ENCODE measurements at regions not wholly inside any gene's neighbourhood (a gene's known extent, or its start where the extent isn't known, plus 50 kb on each side); places are given as distances from the start of the nearest gene placed in this dataset.

DNA sequence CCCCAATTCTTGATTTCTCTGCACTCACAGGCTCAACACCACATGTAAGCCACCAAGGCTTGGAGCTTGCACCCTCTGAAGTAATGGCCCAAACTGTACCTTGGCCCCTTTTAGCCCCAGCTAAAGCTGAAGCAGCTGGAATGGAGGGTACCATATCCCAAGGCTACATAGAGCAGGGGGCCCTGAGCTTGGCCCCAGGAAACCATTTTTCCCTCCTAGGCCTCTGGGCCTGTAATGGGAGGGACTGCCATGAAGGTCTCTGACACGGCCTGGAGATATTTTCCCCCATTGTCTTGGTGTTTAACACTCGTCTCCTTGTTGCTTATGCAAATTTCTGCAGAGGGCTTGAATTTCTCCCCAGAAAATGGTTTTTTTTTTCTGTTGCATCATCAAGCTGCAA lies 69.7 kb downstream of the SKA1 start:
- Histone ChIP-seq H3K9me3 (no peaks in the 10 kb centered on the region), H3K4me3 (no peak overlapping the region), H3K27me3 (no peaks in the 10 kb centered on the region), H3K36me3 (no peaks in the 10 kb centered on the region)
- no peak for DNase-seq

DNA sequence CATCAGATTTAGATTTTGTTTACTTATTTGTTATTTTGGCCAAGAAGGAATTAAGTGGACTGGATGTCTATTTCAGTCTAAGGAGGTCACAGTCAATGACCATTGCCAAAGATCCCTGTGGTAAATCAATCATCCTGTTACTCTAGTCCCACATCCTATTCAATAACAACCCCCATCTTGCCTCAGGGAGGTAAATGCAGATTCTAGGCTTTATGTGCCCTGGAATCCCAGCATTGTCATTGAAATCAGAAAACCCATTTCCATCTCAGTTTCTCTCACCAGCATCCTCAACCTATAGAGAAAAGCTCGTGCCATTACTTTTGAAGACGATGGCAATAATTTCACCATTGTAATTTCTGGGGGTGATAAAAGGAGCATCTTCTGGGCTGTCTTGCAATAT lies 71.8 kb downstream of the SKA1 start:
- no peaks in the 10 kb centered on the region for H3K36me3 ChIP-seq
- no peaks in the 10 kb centered on the region for H3K9me3 ChIP-seq
- no peak overlapping the region for H3K4me3 ChIP-seq
- DNase-seq, result no peak
- H3K27me3 ChIP-seq, result no peaks in the 10 kb centered on the region

DNA sequence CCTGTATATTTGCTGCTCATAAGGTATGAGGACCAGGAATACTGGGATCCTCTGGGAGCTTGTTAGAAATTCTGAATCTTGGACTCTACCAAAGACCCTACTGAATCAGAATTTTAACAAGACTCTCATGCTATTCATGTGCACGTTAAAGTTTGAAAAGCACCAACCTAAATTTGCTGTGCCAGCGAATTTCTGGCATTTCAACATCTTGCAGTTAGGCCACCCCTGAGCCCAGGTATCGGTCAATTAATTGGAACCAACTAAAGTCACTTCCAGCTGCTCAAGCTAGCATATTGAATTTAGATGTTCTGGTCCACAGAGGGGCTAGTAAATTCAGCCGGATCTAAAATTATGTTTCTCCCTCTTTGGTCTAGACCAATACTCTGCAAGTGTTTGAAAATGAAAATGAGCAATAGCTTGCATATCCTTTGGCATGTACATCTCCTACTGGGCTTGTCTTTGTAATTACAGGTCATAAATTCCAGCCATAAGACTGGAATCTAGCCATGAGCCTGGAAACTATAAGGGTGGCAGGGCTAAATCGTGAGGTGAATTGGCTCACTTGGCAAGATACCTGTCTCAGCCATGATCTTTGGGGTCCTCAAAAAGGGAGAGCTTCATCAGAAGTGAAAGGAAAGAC lies 72.4 kb downstream of the SKA1 start:
- Histone ChIP-seq H3K4me3 (no peak overlapping the region), H3K9me3 (no peaks in the 10 kb centered on the region)

DNA sequence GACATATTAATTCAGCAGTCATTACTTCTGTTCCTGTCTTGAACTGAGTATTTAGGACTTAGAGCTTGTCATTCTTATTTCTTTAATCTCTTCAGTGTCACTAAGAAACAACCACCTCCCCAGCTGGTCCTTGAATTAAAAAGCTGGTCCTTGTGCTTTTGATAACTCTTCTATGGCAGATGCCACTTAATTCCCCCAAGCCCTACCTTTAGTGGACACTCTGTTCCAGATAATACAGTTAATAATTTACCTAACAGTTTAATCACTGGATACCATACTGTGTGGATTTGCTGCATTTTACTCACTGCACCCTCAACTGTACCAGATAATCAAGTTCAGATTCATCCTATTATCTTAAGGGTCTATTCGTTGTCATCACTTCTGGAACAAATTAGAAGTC lies 73.1 kb downstream of the SKA1 start:
- H3K36me3 ChIP-seq, result no peaks in the 10 kb centered on the region
- no peaks in the 10 kb centered on the region for H3K9me3 ChIP-seq
- DNase-seq, result no peak
- H3K27me3 ChIP-seq, result no peaks in the 10 kb centered on the region
- no peak overlapping the region for H3K4me3 ChIP-seq

More for the DNA sequence above, 72.4 kb downstream of the SKA1 start:
- DNase-seq, result no peak
- no peaks in the 10 kb centered on the region for H3K36me3 ChIP-seq
- no peaks in the 10 kb centered on the region for H3K27me3 ChIP-seq

DNA sequence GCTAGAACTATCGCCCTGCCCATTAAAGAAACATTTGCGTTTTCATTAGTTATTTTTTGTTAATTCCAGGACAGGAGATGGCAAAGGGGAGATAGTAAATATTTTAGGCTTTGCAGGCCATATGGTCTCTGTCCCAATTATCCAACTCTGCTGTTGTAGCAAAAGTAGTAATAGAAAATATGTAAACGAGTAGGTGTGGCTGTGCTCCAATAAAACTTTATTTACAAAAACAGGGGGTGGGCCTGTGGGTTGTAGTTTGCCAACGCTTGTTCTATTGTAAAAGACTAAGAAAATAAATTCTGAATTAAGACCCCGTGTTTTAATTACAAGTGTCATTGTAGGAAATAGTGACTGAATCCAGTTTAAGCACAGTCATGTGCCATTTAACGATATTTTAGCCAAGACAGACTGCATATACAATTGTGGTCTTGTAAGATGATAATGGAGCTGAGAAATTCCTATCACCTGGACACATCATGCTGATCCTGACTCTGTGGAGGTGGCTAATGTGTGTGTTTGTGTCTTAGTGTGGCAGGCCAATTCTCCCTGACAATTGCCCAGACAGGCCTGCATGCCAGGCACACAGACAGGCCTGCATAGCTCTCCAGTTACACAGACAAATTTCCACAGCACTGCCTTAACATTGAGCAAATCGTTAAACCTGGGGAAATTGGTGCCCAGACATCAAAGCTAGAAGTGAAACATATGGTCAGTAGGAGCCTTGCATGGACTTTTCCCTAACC lies 76.4 kb downstream of the SKA1 start:
- no peaks in the 10 kb centered on the region for H3K9me3 ChIP-seq
- no peaks in the 10 kb centered on the region for H3K36me3 ChIP-seq
- H3K4me3 ChIP-seq, result no peak overlapping the region
- no peaks in the 10 kb centered on the region for H3K27me3 ChIP-seq
- no peak for DNase-seq

DNA sequence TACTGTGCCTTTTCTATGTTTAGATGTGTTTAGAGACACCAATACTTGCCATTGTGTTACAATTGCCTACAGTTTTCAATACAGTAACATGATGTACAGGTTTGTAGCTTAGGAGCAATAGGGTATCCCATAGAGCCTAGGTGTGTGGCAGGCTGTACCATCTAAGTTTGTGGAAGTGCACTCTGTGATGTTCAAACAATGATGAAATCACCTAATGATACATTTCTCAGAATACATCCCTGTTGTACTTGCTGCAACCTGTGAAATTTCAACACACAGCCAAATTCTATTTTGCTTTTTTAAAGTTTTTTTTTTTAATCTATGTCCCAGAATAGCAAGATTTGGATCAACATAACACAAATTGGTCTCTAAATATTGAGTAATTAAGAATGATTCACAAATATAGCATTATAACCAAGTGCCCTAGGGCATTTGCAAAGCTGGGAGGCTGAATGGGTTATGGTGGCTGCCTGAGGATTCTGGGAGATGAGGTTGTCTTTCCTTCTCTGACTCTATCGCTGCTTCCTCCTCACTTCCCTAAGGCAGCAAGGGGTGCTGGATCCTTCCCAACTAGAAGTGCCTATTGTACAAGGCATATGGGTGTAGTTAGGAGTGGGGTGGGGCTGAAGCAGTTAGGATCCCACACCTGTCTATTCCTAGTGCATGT lies 78.3 kb downstream of the SKA1 start:
- Histone ChIP-seq H3K4me3 (no peak overlapping the region), H3K36me3 (no peaks in the 10 kb centered on the region), H3K27me3 (no peaks in the 10 kb centered on the region), H3K9me3 (no peaks in the 10 kb centered on the region)
- DNase-seq, result no peak

DNA sequence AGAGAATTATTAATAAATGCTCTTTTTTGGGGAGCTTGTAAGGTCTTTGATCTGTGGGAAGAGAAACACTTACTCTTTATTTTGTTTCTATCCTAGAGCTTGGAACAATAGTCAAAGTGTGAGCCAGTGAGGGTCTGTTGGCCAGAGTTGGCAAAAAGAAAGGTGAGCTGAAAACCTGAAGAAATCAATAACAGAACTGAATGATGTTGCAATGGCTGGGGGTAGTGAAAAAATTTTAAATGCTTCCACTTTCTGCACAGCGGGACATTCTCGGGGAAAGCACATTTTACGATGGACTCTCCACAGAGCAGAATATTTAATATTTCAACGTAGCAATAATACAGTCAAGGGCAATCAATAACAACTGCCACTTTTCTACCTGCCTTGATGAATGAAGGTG lies 78.9 kb downstream of the SKA1 start:
- H3K36me3 ChIP-seq, result no peaks in the 10 kb centered on the region
- H3K27me3 ChIP-seq, result no peaks in the 10 kb centered on the region
- H3K9me3 ChIP-seq, result no peaks in the 10 kb centered on the region
- no peak for DNase-seq
- no peak overlapping the region for H3K4me3 ChIP-seq

DNA sequence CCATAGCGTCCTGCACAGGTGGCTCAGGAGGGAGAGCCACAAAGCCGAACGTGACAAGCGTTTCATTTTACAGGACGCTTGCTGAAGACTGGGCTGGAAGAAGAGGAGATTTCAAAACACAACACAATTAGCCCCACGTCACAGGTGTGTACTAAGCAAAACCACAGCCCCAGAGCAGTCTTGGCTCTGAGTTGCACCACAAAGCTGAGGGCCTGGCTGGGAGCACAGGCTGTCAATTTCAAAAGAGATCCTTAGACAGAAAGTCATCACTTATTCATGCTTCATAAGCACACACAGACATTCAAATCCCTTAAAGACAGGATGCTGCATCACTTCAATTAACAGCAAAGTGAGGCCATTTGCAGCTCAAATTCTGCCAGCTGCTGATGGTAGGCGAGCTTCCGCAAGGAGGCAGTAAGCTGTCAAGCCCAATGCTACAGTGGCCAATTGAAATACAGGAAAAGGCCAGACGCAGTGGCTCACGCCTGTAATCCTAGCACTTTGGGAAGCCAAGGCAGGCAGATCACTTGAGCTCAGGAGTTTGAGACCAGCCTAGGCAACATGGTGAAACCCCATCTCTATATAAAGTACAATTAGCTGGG lies 79.6 kb downstream of the SKA1 start:
- Histone ChIP-seq H3K9me3 (no peaks in the 10 kb centered on the region), H3K36me3 (no peaks in the 10 kb centered on the region), H3K4me3 (no peak overlapping the region), H3K27me3 (no peaks in the 10 kb centered on the region)
- no peak for DNase-seq

DNA sequence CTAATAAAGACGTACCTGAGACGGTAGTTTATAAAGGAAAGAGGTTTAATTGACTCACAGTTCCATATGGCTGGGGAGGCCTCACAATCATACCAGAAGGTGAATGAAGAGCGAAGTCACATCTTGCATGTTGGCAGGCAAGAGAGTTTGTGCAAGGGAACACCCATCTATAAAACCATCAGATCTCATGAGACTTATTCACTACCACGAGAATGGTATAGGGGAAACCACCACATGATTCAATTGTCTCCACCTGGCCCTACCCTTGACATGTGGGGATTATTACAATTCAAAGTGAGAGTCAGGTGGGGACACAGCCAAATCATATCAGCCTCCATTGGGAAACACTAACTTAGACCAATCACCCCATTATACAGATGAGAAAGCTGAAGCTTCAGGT lies 81.4 kb downstream of the SKA1 start:
- Histone ChIP-seq H3K36me3 (no peaks in the 10 kb centered on the region), H3K4me3 (no peak overlapping the region), H3K9me3 (no peaks in the 10 kb centered on the region), H3K27me3 (no peaks in the 10 kb centered on the region)
- no peak for DNase-seq

DNA sequence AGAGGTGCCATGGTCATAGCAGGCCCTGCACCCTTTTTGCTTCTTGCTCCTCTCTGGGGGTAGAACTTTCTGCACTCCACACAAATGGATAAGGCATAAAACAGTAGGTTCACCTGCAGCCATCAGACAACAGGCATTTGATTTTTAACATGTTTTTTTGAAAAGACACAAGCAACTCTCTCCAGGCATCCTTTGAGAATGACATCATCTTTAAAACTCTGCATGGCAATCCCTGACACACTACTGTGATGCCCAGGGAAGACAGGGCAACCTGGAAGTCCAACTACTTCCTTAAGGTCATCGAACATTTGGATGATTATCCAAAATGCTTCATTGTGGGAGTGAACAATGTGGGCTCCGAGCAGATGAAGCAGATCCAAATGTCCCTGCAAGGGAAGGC lies 82.8 kb downstream of the SKA1 start:
- Histone ChIP-seq H3K9me3 (no peaks in the 10 kb centered on the region), H3K27me3 (no peaks in the 10 kb centered on the region), H3K4me3 (no peak overlapping the region), H3K36me3 (no peaks in the 10 kb centered on the region)
- no peak for DNase-seq

DNA sequence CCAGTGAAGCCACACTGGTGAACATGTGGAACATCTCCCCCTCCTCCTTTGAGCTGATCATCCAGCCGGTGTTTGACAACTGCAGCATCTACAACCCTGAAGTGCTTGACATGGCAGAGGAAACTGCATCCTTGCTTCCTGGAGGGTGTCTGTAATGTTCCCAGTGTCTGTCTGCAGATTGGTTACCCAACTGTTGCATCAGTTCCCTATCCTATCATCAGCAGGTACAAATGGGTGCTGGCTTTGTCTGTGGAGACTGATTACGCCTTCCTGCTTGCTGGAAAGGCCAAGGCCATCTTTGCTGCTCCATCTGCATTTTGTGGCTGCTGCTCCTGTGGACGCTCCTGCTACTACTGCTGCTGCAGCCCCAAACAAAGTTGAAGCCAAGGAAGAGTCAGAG lies 83.5 kb downstream of the SKA1 start:
- Histone ChIP-seq H3K36me3 (no peaks in the 10 kb centered on the region), H3K9me3 (no peaks in the 10 kb centered on the region), H3K27me3 (no peaks in the 10 kb centered on the region), H3K4me3 (no peak overlapping the region)
- DNase-seq, result no peak

DNA sequence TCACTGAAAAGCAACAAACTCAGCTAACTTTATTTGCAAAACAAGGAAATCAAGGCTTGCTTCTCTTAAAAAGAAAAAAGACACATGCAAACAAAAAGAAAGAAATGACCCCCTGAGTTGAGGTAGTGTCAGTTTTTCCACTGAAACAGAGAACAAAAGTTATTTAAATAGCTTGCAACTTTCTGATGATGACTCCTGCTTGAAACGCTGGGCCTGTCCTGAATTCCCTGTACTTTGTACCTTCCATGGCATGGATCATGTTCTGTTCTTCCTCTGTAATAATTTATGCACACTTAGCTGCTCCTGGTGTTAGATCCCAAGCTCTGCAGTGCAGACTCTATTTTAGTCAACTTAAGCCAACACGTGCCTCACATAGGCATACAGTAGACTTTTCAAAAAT lies 84.0 kb downstream of the SKA1 start:
- Histone ChIP-seq H3K9me3 (no peaks in the 10 kb centered on the region), H3K27me3 (no peaks in the 10 kb centered on the region), H3K4me3 (no peak overlapping the region), H3K36me3 (no peaks in the 10 kb centered on the region)
- DNase-seq, result no peak

DNA sequence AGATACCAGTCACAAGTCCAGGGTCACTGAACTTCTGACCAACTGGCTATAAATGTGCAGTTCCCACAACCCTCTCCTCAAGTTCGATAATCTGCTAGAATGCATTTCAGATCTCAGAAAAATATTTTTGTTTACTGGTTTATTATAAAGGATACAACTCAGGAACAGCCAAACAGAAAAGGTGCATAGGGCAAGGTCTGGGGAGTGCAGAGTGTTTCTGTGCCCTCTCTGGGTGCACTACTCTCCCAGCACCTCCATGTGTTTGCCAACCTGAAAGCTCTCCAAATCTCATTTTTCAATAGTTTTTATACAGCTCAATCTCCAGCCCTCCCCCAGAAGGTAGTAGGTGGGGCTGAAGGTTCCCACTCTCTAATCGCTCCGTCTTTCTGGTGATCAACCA lies 85.2 kb downstream of the SKA1 start:
- H3K4me3 ChIP-seq, result no peak overlapping the region
- no peaks in the 10 kb centered on the region for H3K9me3 ChIP-seq
- no peak for DNase-seq
- no peaks in the 10 kb centered on the region for H3K27me3 ChIP-seq
- H3K36me3 ChIP-seq, result no peaks in the 10 kb centered on the region

DNA sequence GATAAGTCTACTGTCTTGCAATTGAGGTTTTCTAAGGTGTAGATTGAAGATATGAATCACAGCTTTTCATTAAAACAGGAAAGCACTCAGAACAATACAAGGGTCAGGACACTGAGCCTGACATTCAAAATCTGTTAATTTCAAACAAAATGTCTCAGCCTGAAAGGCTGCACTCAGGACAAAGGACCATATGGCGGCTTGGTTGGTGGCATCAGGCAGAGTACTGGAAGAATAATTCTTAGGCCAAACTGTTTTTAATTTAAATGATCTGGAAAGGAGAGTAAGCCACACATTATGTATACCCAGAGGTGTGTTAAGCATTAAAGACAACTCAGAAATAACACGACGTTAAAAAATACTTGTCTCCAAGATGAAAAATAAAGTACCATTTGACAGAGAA lies 85.9 kb downstream of the SKA1 start:
- no peaks in the 10 kb centered on the region for H3K36me3 ChIP-seq
- no peak for DNase-seq
- no peaks in the 10 kb centered on the region for H3K27me3 ChIP-seq
- H3K4me3 ChIP-seq, result no peak overlapping the region
- H3K9me3 ChIP-seq, result no peaks in the 10 kb centered on the region

DNA sequence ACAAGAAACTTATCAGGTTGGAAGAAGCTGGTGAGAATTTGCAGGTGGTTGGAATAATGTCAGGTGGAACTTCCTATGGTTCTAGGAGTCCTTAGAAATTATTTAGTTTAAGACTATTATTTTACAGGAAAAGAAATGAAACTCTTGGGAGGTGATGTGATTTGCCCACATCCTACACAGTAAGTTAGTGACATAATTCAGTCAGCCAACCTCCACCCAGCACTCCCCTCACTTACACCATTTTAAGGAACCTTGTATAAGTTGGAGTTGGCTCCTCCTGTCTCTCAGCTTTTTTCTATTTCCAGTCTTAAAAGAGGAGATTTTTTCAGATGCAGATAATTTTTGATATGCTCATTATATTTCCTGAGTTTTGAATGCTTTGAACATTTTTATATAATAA lies 86.4 kb downstream of the SKA1 start:
- no peak for DNase-seq
- Histone ChIP-seq H3K27me3 (no peaks in the 10 kb centered on the region), H3K9me3 (no peaks in the 10 kb centered on the region), H3K4me3 (no peak overlapping the region), H3K36me3 (no peaks in the 10 kb centered on the region)

DNA sequence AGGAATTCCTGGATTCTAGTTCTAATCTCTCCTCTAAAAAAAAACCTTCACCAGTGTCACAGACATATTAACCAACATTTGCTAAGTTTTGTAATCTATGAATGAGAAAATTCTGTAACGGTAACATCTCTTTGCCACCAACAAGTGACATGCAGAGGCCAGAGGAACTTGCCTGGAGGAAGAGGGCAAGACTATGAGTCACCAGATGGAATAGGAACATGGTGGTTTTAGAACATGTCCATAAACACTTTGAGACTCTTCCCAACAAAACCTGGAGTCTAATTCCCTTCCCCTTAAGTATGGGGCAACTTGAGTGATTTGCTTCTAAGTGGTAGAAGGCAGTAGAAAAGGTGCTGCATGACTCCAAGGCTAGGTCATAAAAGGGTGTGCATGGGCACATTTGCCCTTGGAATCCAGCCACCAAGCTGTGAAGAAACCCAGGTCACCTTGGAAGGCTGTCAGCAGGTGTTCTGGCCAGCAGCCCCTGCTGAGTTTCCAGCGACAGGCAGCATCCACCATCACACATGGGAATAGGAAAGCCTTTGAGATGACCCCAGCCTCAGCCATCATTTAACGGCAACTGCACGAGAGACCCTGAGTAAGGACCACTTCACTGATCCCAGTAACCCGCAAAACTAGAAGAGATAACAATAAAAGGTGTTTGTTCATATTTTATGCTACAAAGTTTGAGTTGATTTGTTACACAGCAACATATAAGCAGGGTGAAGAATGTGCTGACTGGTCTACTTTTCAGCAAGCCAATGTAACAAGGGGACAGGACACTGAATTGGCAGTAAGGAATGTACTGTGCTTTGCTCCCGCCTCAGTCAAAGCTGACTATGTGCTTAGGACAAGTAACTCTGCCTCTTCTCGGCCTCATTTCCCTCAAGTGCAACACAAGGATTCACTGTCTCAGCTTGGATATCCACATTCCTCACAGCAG lies 90.6 kb downstream of the SKA1 start:
- Histone ChIP-seq H3K27me3 (no peaks in the 10 kb centered on the region), H3K36me3 (no peaks in the 10 kb centered on the region), H3K4me3 (no peak overlapping the region), H3K9me3 (no peaks in the 10 kb centered on the region)
- DNase-seq, result no peak

DNA sequence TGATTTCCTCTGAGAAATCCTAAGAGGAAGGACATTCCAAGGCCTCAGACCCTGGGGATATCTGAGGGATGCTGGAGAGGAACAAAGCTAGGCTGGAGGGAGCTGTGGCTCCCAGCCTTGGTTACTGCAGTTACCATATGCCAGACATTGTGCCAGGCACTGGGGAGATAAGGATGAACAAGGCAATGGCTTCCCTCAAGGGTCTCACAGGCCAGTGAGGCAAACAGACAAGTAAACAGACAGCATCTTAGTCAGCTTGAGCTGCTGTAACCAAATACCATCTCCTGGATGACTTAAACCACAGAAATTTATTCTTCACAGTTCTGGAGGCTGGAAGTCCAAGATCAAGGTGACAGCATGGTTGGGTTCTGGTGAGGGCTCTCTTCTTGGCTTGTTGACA lies 91.8 kb downstream of the SKA1 start:
- DNase-seq, result no peak
- Histone ChIP-seq H3K27me3 (no peaks in the 10 kb centered on the region), H3K9me3 (no peaks in the 10 kb centered on the region), H3K36me3 (no peaks in the 10 kb centered on the region), H3K4me3 (no peak overlapping the region)

Data from MG63 (cell line).